Progenitor cell of endocrine pancreas (in vitro differentiated cells): ENCODE measurements at regions not wholly inside any gene's neighbourhood (a gene's known extent, or its start where the extent isn't known, plus 50 kb on each side); places are given as distances from the start of the nearest gene placed in this dataset.
"Not testable (repeated sequence)": the region's sequence is repeated elsewhere in the genome, so short reads cannot be mapped to it uniquely, and the experiment has no call there.

Experiments
- DNase-seq: peaks from one replicate; pipeline ENCODE4 v3.0.0; 2021; ENCODE audit warnings: low spot score; ENCODE audit not compliant: unreplicated experiment
- H3K27ac Mint-ChIP-seq: 2 replicates; pipeline ENCODE4 v1.8.0; 2021; ENCODE audit warnings: mild to moderate bottlenecking, moderate library complexity, mixed read lengths
- H3K27me3 Mint-ChIP-seq: 2 replicates; pipeline ENCODE4 v1.8.0; 2021; ENCODE audit warnings: mixed read lengths
- H3K36me3 Mint-ChIP-seq: 2 replicates; pipeline ENCODE4 v1.8.0; 2022; ENCODE audit warnings: mixed read lengths; ENCODE audit not compliant: insufficient read depth
- H3K4me1 Mint-ChIP-seq: 2 replicates; pipeline ENCODE4 v1.8.0; 2021; ENCODE audit warnings: low read depth, mixed read lengths
- H3K4me3 Mint-ChIP-seq: 2 replicates; pipeline ENCODE4 v1.8.0; 2021; ENCODE audit warnings: low read depth, mild to moderate bottlenecking, moderate library complexity, mixed read lengths
- H3K9me3 Mint-ChIP-seq: 2 replicates; pipeline ENCODE4 v1.8.0; 2021; ENCODE audit warnings: low read depth, mixed read lengths
- TF ChIP-seq, protein P1 (sequence below): fragments of 200-600 bp; sonication (generic); IDR thresholded peaks from one replicate; pipeline ENCODE4 v1.5.0; 2021; ENCODE audit warnings: antibody characterized with exemption, mild to moderate bottlenecking; ENCODE audit not compliant: unreplicated experiment

DNA sequence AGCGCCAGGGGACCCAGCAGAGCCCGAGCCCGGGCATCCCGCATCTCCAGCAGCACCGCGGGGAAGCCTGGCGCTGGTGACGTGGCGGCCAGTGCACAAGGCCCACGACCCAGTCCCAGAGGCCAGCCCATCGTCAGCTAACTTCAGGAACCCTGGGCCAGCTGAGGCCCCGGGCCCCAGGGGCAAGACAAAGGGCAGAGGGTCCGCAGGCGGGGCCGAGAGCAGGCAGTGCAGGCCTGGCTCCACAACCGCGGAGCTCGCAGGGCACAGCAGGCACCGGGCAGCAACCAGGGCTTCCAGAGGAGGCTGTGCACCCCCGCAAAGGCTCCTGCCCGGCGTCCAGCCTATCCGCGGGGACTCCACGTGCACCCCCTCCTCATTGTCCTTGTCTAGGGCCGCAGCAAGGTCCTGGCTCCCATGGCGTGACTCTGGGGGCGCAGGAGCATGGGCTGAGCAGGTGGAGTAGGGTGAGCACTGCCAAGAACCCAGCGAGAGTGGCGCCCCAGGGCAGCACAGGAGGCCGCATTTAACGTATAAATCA lies 352.5 kb downstream of the KCNJ18 start:
- not testable (repeated sequence) for H3K27me3 Mint-ChIP-seq, H3K27ac Mint-ChIP-seq, H3K4me3 Mint-ChIP-seq

GRCh38 chr17:22047521-22047920 lies 355.2 kb downstream of the KCNJ18 start:
- not testable (repeated sequence) for H3K27me3 Mint-ChIP-seq

More for the DNA sequence above, 352.5 kb downstream of the KCNJ18 start:
- H3K4me1 Mint-ChIP-seq, H3K36me3 Mint-ChIP-seq, DNase-seq, H3K9me3 Mint-ChIP-seq: not testable (repeated sequence)

GRCh38 chr17:22048226-22048625 lies 355.9 kb downstream of the KCNJ18 start:
- not testable (repeated sequence) for H3K27ac Mint-ChIP-seq

More at GRCh38 chr17:22047521-22047920, 355.2 kb downstream of the KCNJ18 start:
- H3K4me1 Mint-ChIP-seq, H3K27ac Mint-ChIP-seq, H3K9me3 Mint-ChIP-seq, DNase-seq, H3K36me3 Mint-ChIP-seq, H3K4me3 Mint-ChIP-seq: not testable (repeated sequence)

DNA sequence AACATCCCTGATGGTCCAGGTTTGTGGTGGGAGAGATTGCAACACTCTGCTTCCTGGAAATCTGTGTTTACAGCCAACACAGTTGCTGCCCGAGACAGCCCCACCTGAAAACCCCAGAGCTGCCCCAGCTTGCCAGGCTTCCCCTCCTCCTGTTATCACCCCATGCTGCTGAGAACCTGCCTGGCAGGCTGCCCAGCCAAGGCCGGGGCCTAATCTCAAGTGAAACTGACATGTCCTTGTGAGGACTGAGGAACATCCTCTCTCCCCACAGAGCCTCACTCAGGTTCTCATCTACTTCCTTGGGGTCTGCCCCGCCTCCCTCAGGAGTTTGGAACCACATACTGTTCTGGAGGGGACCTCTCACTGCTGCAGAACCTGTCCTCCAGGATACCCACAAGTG lies 358.4 kb downstream of the KCNJ18 start:
- H3K4me1 Mint-ChIP-seq, H3K4me3 Mint-ChIP-seq, H3K27me3 Mint-ChIP-seq: not testable (repeated sequence)

More at GRCh38 chr17:22048226-22048625, 355.9 kb downstream of the KCNJ18 start:
- H3K9me3 Mint-ChIP-seq, H3K36me3 Mint-ChIP-seq, H3K27me3 Mint-ChIP-seq, H3K4me1 Mint-ChIP-seq, H3K4me3 Mint-ChIP-seq, DNase-seq: not testable (repeated sequence)

GRCh38 chr17:22052715-22053114 lies 360.4 kb downstream of the KCNJ18 start:
- H3K4me1 Mint-ChIP-seq, H3K36me3 Mint-ChIP-seq, H3K27ac Mint-ChIP-seq, DNase-seq, H3K27me3 Mint-ChIP-seq, H3K4me3 Mint-ChIP-seq, H3K9me3 Mint-ChIP-seq: not testable (repeated sequence)

More for the DNA sequence above, 358.4 kb downstream of the KCNJ18 start:
- DNase-seq, H3K9me3 Mint-ChIP-seq, H3K27ac Mint-ChIP-seq, H3K36me3 Mint-ChIP-seq: not testable (repeated sequence)

DNA sequence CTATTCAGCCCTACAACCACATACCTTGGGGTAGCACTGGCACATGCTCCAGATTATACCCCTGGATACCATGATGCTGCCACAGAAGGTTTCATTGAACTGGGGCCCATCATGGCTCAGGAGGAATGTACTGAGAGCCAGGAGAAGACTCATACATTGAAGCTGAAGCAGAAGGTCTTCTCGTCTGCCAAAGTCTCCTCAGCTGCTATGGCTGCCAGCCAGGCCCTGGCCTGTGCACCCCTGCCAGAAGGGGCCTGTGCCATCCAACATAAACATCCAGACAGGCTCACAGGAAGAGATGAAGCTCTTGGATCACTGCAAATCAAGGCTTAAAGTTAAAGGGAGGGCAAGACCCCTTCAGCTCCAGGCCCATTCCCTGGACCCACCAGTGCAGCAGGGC lies 364.2 kb downstream of the KCNJ18 start:
- H3K9me3 Mint-ChIP-seq, result peaks cover 13% of the 10 kb centered on the region
- not testable (repeated sequence) for H3K36me3 Mint-ChIP-seq, H3K27ac Mint-ChIP-seq, H3K4me1 Mint-ChIP-seq, DNase-seq, H3K27me3 Mint-ChIP-seq, H3K4me3 Mint-ChIP-seq

DNA sequence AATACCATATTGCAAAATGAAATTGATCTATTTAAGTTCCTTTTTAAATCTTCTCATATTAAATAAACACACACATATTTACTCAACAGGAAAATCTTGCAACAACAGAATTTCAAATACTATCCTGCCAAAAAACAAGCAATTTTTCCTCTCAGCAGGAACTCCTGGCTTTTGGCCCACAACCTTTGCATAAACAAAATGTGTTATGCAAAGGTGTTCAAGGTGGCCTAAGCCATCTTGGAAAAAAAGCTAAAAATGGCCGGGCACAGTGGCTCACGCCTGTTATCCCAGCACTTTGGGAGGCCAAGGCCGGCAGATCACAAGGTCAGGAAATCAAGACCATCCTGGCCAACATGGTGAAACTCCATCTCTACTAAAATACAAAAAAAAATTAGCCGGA lies 383.6 kb downstream of the KCNJ18 start:
- not testable (repeated sequence) for H3K4me3 Mint-ChIP-seq, DNase-seq, H3K9me3 Mint-ChIP-seq, H3K27me3 Mint-ChIP-seq, H3K36me3 Mint-ChIP-seq, H3K27ac Mint-ChIP-seq, H3K4me1 Mint-ChIP-seq

GRCh38 chr17:22088589-22088988 lies 396.3 kb downstream of the KCNJ18 start:
- not testable (repeated sequence) for H3K27me3 Mint-ChIP-seq, H3K4me1 Mint-ChIP-seq, H3K27ac Mint-ChIP-seq, H3K4me3 Mint-ChIP-seq, DNase-seq, H3K36me3 Mint-ChIP-seq
- peaks cover 16% of the 10 kb centered on the region for H3K9me3 Mint-ChIP-seq

GRCh38 chr17:22090263-22090935 lies 398.1 kb downstream of the KCNJ18 start:
- no peaks in the 10 kb centered on the region for H3K27me3 Mint-ChIP-seq
- H3K36me3 Mint-ChIP-seq, result peaks cover 1% of the 10 kb centered on the region
- H3K4me3 Mint-ChIP-seq, result no peak overlapping the region
- H3K27ac Mint-ChIP-seq, result no peak overlapping the region
- H3K9me3 Mint-ChIP-seq, result peaks cover 20% of the 10 kb centered on the region
- no peak for DNase-seq
- H3K4me1 Mint-ChIP-seq, result no peaks in the 10 kb centered on the region
- TF ChIP-seq, protein P1, sequence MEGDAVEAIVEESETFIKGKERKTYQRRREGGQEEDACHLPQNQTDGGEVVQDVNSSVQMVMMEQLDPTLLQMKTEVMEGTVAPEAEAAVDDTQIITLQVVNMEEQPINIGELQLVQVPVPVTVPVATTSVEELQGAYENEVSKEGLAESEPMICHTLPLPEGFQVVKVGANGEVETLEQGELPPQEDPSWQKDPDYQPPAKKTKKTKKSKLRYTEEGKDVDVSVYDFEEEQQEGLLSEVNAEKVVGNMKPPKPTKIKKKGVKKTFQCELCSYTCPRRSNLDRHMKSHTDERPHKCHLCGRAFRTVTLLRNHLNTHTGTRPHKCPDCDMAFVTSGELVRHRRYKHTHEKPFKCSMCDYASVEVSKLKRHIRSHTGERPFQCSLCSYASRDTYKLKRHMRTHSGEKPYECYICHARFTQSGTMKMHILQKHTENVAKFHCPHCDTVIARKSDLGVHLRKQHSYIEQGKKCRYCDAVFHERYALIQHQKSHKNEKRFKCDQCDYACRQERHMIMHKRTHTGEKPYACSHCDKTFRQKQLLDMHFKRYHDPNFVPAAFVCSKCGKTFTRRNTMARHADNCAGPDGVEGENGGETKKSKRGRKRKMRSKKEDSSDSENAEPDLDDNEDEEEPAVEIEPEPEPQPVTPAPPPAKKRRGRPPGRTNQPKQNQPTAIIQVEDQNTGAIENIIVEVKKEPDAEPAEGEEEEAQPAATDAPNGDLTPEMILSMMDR, result no peak

GRCh38 chr17:22091041-22091679 lies 398.8 kb downstream of the KCNJ18 start:
- not testable (repeated sequence) for H3K27me3 Mint-ChIP-seq, H3K27ac Mint-ChIP-seq, H3K4me1 Mint-ChIP-seq, DNase-seq, H3K36me3 Mint-ChIP-seq
- Mint-ChIP-seq H3K9me3 (peaks cover 20% of the 10 kb centered on the region), H3K4me3 (peak overlapping the region; percentile 70)

GRCh38 chr17:22091840-22092239 lies 399.5 kb downstream of the KCNJ18 start:
- not testable (repeated sequence) for H3K27ac Mint-ChIP-seq, H3K4me3 Mint-ChIP-seq, H3K27me3 Mint-ChIP-seq, H3K4me1 Mint-ChIP-seq, DNase-seq, H3K36me3 Mint-ChIP-seq
- peaks cover 20% of the 10 kb centered on the region for H3K9me3 Mint-ChIP-seq

DNA sequence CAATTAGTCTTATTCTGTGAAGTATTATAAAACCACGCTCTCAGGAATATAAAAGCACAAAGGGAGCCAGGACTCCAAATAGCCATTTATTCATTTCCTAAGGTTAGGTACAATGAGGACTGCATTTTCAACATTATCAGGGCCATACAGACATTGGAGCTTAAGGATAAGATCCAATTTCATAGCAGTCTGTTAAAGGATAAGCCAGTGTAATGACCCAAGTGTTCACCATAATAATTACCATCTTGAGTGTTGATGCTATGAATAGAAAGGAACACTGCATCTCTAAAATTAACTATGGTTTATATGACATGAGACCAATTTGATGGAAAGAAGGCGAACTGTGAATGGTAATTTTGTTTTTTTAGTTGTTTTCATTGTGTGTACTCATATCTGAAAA lies 403.1 kb downstream of the KCNJ18 start:
- H3K27ac Mint-ChIP-seq, H3K4me1 Mint-ChIP-seq, H3K36me3 Mint-ChIP-seq, H3K27me3 Mint-ChIP-seq, H3K4me3 Mint-ChIP-seq, DNase-seq: not testable (repeated sequence)
- peaks cover 14% of the 10 kb centered on the region for H3K9me3 Mint-ChIP-seq
